ENCODE measurements at regions not wholly inside any gene's neighbourhood (a gene's known extent, or its start where the extent isn't known, plus 50 kb on each side); places are given as distances from the start of the nearest gene placed in this dataset.

GRCh38 chr1:79441238-79441637, 434.7 kb upstream of the ADGRL4 start:
- TF ChIP-seq CTCF (IDR thresholded peaks at IDR 0.05) (no peak), SIN3A (IDR thresholded peaks at IDR 0.05; ENCODE audit: borderline replicate concordance, insufficient read depth, low read depth, low read length) (no peak), POLR2AphosphoS5 (IDR thresholded peaks at IDR 0.05; ENCODE audit: low read depth, low read length) (no peak)

All from Panc1 (cell line).